H1 (cell line): ENCODE measurements at regions not wholly inside any gene's neighbourhood (a gene's known extent, or its start where the extent isn't known, plus 50 kb on each side); places are given as distances from the start of the nearest gene placed in this dataset.

Experiments used
- CTCF ChIA-PET: fragments of 300-600 bp; sonication (Branson Sonifier 250); formaldehyde crosslinking; loops from one replicate; lab custom pipeline; 2021; ENCODE audit not compliant: partially characterized antibody; lab: Charles Lee
- POLR2A ChIA-PET: fragments of 300-600 bp; sonication (Branson Sonifier 250); formaldehyde crosslinking; loops from one replicate; lab custom pipeline; 2021; ENCODE audit warnings: inconsistent platforms; ENCODE audit not compliant: partially characterized antibody; lab: Charles Lee
- DNase-seq, 2 experiments: peaks; one replicate each; pipeline versions ENCODE4 v3.0.0 to v3.0.0-alpha.2; 2010 to 2022; ENCODE audit warnings: low spot score in 2 of 2, low read depth in 1 of 2, mixed read lengths in 1 of 2
- FAIRE-seq: peaks from 2 replicates; lab custom pipeline; 2011; peaks lifted over from hg19 to GRCh38; lab: Jason Lieb, UNC
- H2AFZ ChIP-seq: 2 replicates; pipeline ENCODE4 v1.8.1; 2012; ENCODE audit warnings: low read length, inconsistent platforms
- H2AK5ac ChIP-seq: 2 replicates; pipeline ENCODE4 v1.6.1; 2013; ENCODE audit warnings: low read depth, low read length
- H2BK120ac ChIP-seq: replicated peaks from 2 replicates; pipeline ENCODE3; 2013; ENCODE audit warnings: low read depth, low read length, inconsistent platforms
- H2BK12ac ChIP-seq: 2 replicates; pipeline ENCODE4 v1.6.1; 2013; ENCODE audit warnings: low read depth, low read length
- H2BK15ac ChIP-seq: 2 replicates; pipeline ENCODE4 v1.6.1; 2013; ENCODE audit warnings: low read length
- H2BK20ac ChIP-seq: 2 replicates; pipeline ENCODE4 v1.6.1; 2013; ENCODE audit warnings: low read length
- H2BK5ac ChIP-seq: 2 replicates; pipeline ENCODE4 v1.6.1; 2013; ENCODE audit warnings: low read depth, low read length
- H3K14ac ChIP-seq: 2 replicates; pipeline ENCODE4 v1.6.1; 2013; ENCODE audit warnings: inconsistent platforms; ENCODE audit not compliant: insufficient read length
- H3K18ac ChIP-seq: 2 replicates; pipeline ENCODE4 v1.6.1; 2013; ENCODE audit warnings: low read length; ENCODE audit errors: extremely low read depth
- H3K23ac ChIP-seq: 2 replicates; pipeline ENCODE4 v1.6.1; 2013; ENCODE audit warnings: inconsistent platforms; ENCODE audit not compliant: insufficient read length
- H3K23me2 ChIP-seq: 2 replicates; pipeline ENCODE4 v1.6.1; 2013; ENCODE audit warnings: low read depth, low read length
- H3K27ac ChIP-seq: 2 replicates; pipeline ENCODE4 v1.6.1; 2011; ENCODE audit warnings: low read depth, low read length, inconsistent platforms
- H3K27me3 ChIP-seq, 4 experiments: replicated peaks in 1 of 4; 1 replicate in 1 of 4; 2 replicates in 3 of 4; pipeline versions ENCODE4 v1.6.1 to v1.8.1; 2011 to 2013; ENCODE audit warnings: low read length in 3 of 4, mild to moderate bottlenecking in 3 of 4, inconsistent platforms in 2 of 4, mixed read lengths in 2 of 4, moderate library complexity in 1 of 4; ENCODE audit not compliant: control insufficient read depth in 3 of 4, insufficient read depth in 3 of 4; ENCODE audit errors: extremely low read depth in 1 of 4
- H3K36me3 ChIP-seq, 4 experiments: 2 replicates each; pipeline versions ENCODE4 v1.6.1 to v1.8.1; 2011 to 2013; ENCODE audit warnings: mild to moderate bottlenecking in 4 of 4, low read length in 3 of 4, moderate library complexity in 2 of 4, control low read depth in 1 of 4, inconsistent platforms in 1 of 4; ENCODE audit not compliant: insufficient read depth in 4 of 4, control insufficient read depth in 2 of 4
- H3K4ac ChIP-seq: replicated peaks from 2 replicates; pipeline ENCODE3; 2013; ENCODE audit warnings: low read length, low read depth, mixed read lengths, inconsistent platforms; ENCODE audit not compliant: insufficient read length
- H3K4me1 ChIP-seq, 4 experiments: replicated peaks in 1 of 4; 1 replicate in 1 of 4; 2 replicates in 3 of 4; pipeline versions ENCODE4 v1.6.1 to v1.8.1; 2011 to 2013; ENCODE audit warnings: low read length in 3 of 4, inconsistent platforms in 2 of 4, mixed read lengths in 1 of 4; ENCODE audit not compliant: insufficient read depth in 4 of 4, control insufficient read depth in 3 of 4
- H3K4me2 ChIP-seq, 2 experiments: 2 replicates each; pipeline versions ENCODE4 v1.6.1 to v1.8.1; 2011 to 2013; ENCODE audit warnings: low read depth in 2 of 2, low read length in 2 of 2, control low read depth in 1 of 2, inconsistent platforms in 1 of 2, mild to moderate bottlenecking in 1 of 2; ENCODE audit not compliant: insufficient read depth in 1 of 2
- H3K4me3 ChIP-seq, 4 experiments: fragments of 200-600, 300-600 bp in 1 of 4; sonication (generic), shearing (Covaris generic), sonication (Bioruptor Twin) in 1 of 4; 2 replicates each; pipeline versions ENCODE4 v1.5.1 to v1.8.1; 2011 to 2016; ENCODE audit warnings: low read length in 4 of 4, low read depth in 3 of 4, control low read depth in 2 of 4, inconsistent platforms in 2 of 4, mild to moderate bottlenecking in 2 of 4, mixed read lengths in 1 of 4, moderate library complexity in 1 of 4; ENCODE audit not compliant: insufficient read depth in 2 of 4; ENCODE audit errors: extremely low read depth in 1 of 4
- H3K56ac ChIP-seq: replicated peaks from 2 replicates; pipeline ENCODE3; 2013; ENCODE audit warnings: low read depth, mild to moderate bottlenecking, mixed read lengths, low read length, inconsistent platforms; ENCODE audit not compliant: insufficient read length
- H3K79me1 ChIP-seq: 2 replicates; pipeline ENCODE4 v1.6.1; 2013; ENCODE audit warnings: low read depth, low read length, control low read depth
- H3K79me2 ChIP-seq, 2 experiments: 2 replicates each; pipeline versions ENCODE4 v1.6.1 to v1.8.1; 2012 to 2013; ENCODE audit warnings: low read length in 2 of 2, mild to moderate bottlenecking in 2 of 2, inconsistent platforms in 1 of 2; ENCODE audit not compliant: insufficient read depth in 2 of 2, control insufficient read depth in 1 of 2
- H3K9ac ChIP-seq, 4 experiments: replicated peaks in 1 of 4; 1 replicate in 1 of 4; 2 replicates in 3 of 4; pipeline versions ENCODE4 v1.6.1 to v1.8.1; 2011 to 2013; ENCODE audit warnings: low read depth in 3 of 4, low read length in 3 of 4, control low read depth in 2 of 4, mild to moderate bottlenecking in 2 of 4, moderate library complexity in 2 of 4, inconsistent platforms in 1 of 4; ENCODE audit errors: extremely low read depth in 1 of 4
- H3K9me3 ChIP-seq, 2 experiments: 2 replicates each; pipeline versions ENCODE4 v1.6.1 to v1.8.1; 2012 to 2013; ENCODE audit warnings: mild to moderate bottlenecking in 2 of 2, moderate library complexity in 2 of 2, control low read depth in 1 of 2, inconsistent platforms in 1 of 2, low read depth in 1 of 2, low read length in 1 of 2, mixed read lengths in 1 of 2; ENCODE audit not compliant: insufficient read depth in 2 of 2
- H4K20me1 ChIP-seq, 2 experiments: replicated peaks in 1 of 2; 2 replicates each; pipeline versions ENCODE3 to v1.8.1; 2011 to 2013; ENCODE audit warnings: inconsistent platforms in 2 of 2, low read length in 2 of 2, mild to moderate bottlenecking in 1 of 2; ENCODE audit not compliant: insufficient read depth in 2 of 2, control insufficient read depth in 1 of 2
- H4K5ac ChIP-seq: 2 replicates; pipeline ENCODE4 v1.6.1; 2013; ENCODE audit warnings: low read length, low read depth, mixed read lengths, inconsistent platforms; ENCODE audit not compliant: insufficient read length
- H4K8ac ChIP-seq: 2 replicates; pipeline ENCODE4 v1.8.0; 2013; ENCODE audit warnings: mild to moderate bottlenecking, moderate library complexity, low read length, inconsistent platforms; ENCODE audit not compliant: insufficient read depth; ENCODE audit errors: extremely low read depth
- H4K91ac ChIP-seq: replicated peaks from 2 replicates; pipeline ENCODE3; 2013; ENCODE audit warnings: low read length, mixed read lengths, inconsistent platforms; ENCODE audit not compliant: insufficient read length
- SP2 ChIP-seq: IDR thresholded peaks from 2 replicates; pipeline ENCODE4 v1.6.1; 2012; ENCODE audit warnings: mild to moderate bottlenecking, low read length, inconsistent platforms
- TBP ChIP-seq: IDR thresholded peaks from 2 replicates; pipeline ENCODE4 v1.6.1; 2011; ENCODE audit warnings: low read depth, low read length, improper control_type of control experiment
- WGBS, 2 experiments: shearing (Covaris generic) in 1 of 2; methylation state at CpG; one replicate each; pipeline versions ENCODE4 v1.1.6 to v1.1.7; 2013 to 2015; ENCODE audit warnings: low lambda C conversion rate in 2 of 2, mixed read lengths in 2 of 2, inconsistent platforms in 1 of 2, low coverage in 1 of 2, missing lambda C conversion rate in 1 of 2; ENCODE audit not compliant: insufficient replicate concordance in 2 of 2, insufficient coverage in 1 of 2, insufficient read length in 1 of 2; ENCODE audit errors: extremely low coverage in 1 of 2, missing lambda C conversion rate in 1 of 2; 5-methylcytosine and 5-hydroxymethylcytosine counted together

- H2BK15ac ChIP-seq, result no peak overlapping the region
- no peak overlapping the region for H2BK20ac ChIP-seq
- H3K23ac ChIP-seq, result no peak overlapping the region
- no peak overlapping the region for H2AFZ ChIP-seq
- CTCF ChIA-PET, result no interaction called here
- H3K27me3 ChIP-seq, result no peaks in the 10 kb centered on the region; a peak in 1 of 7 replicates
- peaks cover 19 to 35% of the 10 kb centered on the region in 2 experiments; a peak in 3 of 4 replicates for H3K9me3 ChIP-seq
- DNase-seq (no peak), FAIRE-seq (no peak)
- no peaks in the 10 kb centered on the region for H4K20me1 ChIP-seq
- no peak overlapping the region for H4K8ac ChIP-seq
- POLR2A ChIA-PET, result no interaction called here
- no peak overlapping the region for H4K91ac ChIP-seq
- no peak overlapping the region for H2AK5ac ChIP-seq
- H3K9ac ChIP-seq, result no peak overlapping the region
- H3K4me2 ChIP-seq, result no peak overlapping the region
- no peak overlapping the region for H2BK12ac ChIP-seq
- H3K18ac ChIP-seq, result no peak overlapping the region
- H2BK5ac ChIP-seq, result no peak overlapping the region
- no peak overlapping the region for H3K27ac ChIP-seq
- H3K14ac ChIP-seq, result no peak overlapping the region
- 87% methylated on average over 18 of the region's 19 CpGs; no CpG with 5 or more reads in 1 of the 2 experiments for WGBS, 2 experiments
- no peak overlapping the region for H3K56ac ChIP-seq
- H3K79me2 ChIP-seq, result no peaks in the 10 kb centered on the region
- no peaks in the 10 kb centered on the region for H3K23me2 ChIP-seq
- no peak overlapping the region for H4K5ac ChIP-seq
- H3K4me3 ChIP-seq, result no peak overlapping the region
- H3K4me1 ChIP-seq, result no peaks in the 10 kb centered on the region
- no peak overlapping the region for H3K4ac ChIP-seq
- no peak overlapping the region for H2BK120ac ChIP-seq
- H3K36me3 ChIP-seq, result no peaks in the 10 kb centered on the region
- no peaks in the 10 kb centered on the region for H3K79me1 ChIP-seq
- TF ChIP-seq SP2 (no peak), TBP (no peak)
Observed at GRCh38 chr22:47872761-47873535, 1110.5 kb downstream of the TBC1D22A start.
